ENCODE measurements at regions not wholly inside any gene's neighbourhood (a gene's known extent, or its start where the extent isn't known, plus 50 kb on each side); places are given as distances from the start of the nearest gene placed in this dataset.

- H3K27me3 Mint-ChIP-seq (ENCODE audit: insufficient read depth, low read depth, poor library complexity), result peaks cover 6% of the 10 kb centered on the region
- H3K27ac ChIP-seq (ENCODE audit: low read depth), result no peak overlapping the region
- ATAC-seq, result no peak
- H2AFZ ChIP-seq, result no peak overlapping the region
- no peak overlapping the region for H3K4me3 ChIP-seq
- no peak overlapping the region for H3K4me3 Mint-ChIP-seq
- no peaks in the 10 kb centered on the region for H3K9me2 ChIP-seq (ENCODE audit: insufficient read depth)
- no peaks in the 10 kb centered on the region for H4K20me1 ChIP-seq (replicated peaks; ENCODE audit: insufficient read depth)
- no peaks in the 10 kb centered on the region for H3K36me3 Mint-ChIP-seq (ENCODE audit: low read depth)
- TF ChIP-seq JUNB (IDR thresholded peaks at IDR 0.05; ENCODE audit: unreplicated experiment), result no peak
- no peak for TF ChIP-seq STAT1 (IDR thresholded peaks at IDR 0.05; ENCODE audit: unreplicated experiment)
- no peak for TF ChIP-seq NANOG (IDR thresholded peaks at IDR 0.05; ENCODE audit: borderline replicate concordance)
- TF ChIP-seq ZNF462 (CRISPR knock-in tag; IDR thresholded peaks at IDR 0.05), result no peak
- no peak for TF ChIP-seq POLR2AphosphoS5 (IDR thresholded peaks at IDR 0.05; ENCODE audit: low read depth)
- no peak for TF ChIP-seq REST (IDR thresholded peaks at IDR 0.05; ENCODE audit: unreplicated experiment)
- no peak for TF ChIP-seq CTCF (conservative IDR thresholded peaks at IDR 0.05; ENCODE audit: low read depth in 2 of 2)
- no peak for TF ChIP-seq ZNF331 (CRISPR knock-in tag; IDR thresholded peaks at IDR 0.05; ENCODE audit: low read depth)
- TF ChIP-seq CREB1 (CRISPR knock-in tag; IDR thresholded peaks at IDR 0.05; ENCODE audit: low read depth), result no peak
- no peak for TF ChIP-seq ZNF114 (CRISPR knock-in tag; IDR thresholded peaks at IDR 0.05)
- no peak for TF ChIP-seq ETS1 (IDR thresholded peaks at IDR 0.05)
- no peaks in the 10 kb centered on the region for H3K79me2 ChIP-seq (replicated peaks; ENCODE audit: insufficient read depth)
- no peak overlapping the region for H3K27ac Mint-ChIP-seq
- peaks cover 6% of the 10 kb centered on the region; the same call in 2 of the 3 replicates for H3K4me1 Mint-ChIP-seq
- DNase-seq (ENCODE audit: low spot score), result no peak
- H3K4me2 ChIP-seq, result no peak overlapping the region
- no peaks in the 10 kb centered on the region for H3K27me3 ChIP-seq (ENCODE audit: insufficient read depth)
- H3K4me1 ChIP-seq (ENCODE audit: insufficient read depth), result no peaks in the 10 kb centered on the region
- no peaks in the 10 kb centered on the region for H3F3A ChIP-seq (replicated peaks; ENCODE audit: low read depth)
- H3K9me3 Mint-ChIP-seq, result no peaks in the 10 kb centered on the region; the same call in 2 of the 3 replicates
- no peaks in the 10 kb centered on the region for H3K36me3 ChIP-seq (ENCODE audit: insufficient read depth)
Observed at GRCh38 chr7:46811529-46811928, 770.4 kb downstream of the TNS3 start.
